Suppressor macrophage treated with lipopolysaccharide for 4 hours (primary cell): ENCODE measurements at regions not wholly inside any gene's neighbourhood (a gene's known extent, or its start where the extent isn't known, plus 50 kb on each side); places are given as distances from the start of the nearest gene placed in this dataset.
"Not testable (repeated sequence)": the region's sequence is repeated elsewhere in the genome, so short reads cannot be mapped to it uniquely, and the experiment has no call there.

Experiments
- DNase-seq: peaks from one replicate; pipeline ENCODE4 v3.0.0-alpha.2; 2020

DNA sequence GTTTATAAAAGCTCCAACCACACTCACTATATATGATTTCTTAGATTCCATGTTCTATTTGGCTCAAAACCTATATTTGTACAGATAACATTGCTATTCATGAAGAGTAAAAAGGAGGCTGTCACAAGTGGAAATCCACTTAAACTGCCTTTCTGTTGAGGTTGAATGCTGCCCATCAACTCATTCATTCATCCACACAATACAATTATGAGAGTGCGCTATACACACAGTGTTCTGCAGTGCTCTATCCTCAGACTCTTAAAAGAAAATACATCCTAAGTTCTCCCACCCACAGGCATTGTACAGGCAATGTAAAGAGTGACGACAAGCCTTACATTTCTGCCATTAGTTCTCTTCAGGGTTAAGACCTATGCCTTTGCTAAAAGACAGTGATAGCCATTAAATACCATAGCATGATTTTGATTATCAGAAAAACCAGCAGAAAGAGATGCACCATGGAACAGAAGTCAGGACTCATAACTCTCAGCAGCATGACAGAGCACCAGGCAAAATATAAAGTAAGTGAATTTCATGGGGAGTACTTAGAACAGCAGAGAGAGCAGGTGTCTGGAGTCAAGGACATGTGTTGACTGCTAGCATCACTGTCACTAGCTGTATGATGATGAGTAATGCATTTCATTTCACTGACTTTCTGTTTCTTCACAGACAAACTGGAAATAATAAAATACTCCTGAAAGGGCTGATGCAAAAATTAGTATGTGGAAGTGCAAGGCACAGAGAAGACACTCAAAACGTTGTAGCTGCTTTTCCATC, 218.0 kb downstream of the RBM26 start:
- DNase-seq, result peak; percentile 10

- DNase-seq, result no peak
Observed at GRCh38 chr13:79185580-79185979, 220.5 kb downstream of the RBM26 start.

DNA sequence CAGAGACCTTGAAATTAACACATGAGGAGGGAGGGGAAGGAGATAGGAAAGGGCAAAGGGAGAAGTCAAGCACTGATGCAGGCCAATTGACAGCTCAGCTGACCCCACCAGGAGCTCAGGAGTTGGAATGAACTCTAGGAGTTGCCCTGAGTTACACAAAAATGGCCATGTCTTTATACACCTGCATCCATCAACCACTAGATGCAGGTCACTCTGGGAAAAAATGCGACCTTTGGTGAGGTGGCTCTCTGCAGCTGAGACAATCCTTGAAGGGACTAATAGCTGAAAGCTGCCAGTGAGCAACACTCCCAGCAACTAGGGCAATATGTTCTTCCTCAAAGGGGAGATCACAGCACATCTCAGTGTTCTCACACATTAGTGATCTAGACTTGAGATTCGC, 222.8 kb downstream of the RBM26 start:
- DNase-seq, result no peak

GRCh38 chr13:79173691-79174090, 232.4 kb downstream of the RBM26 start:
- not testable (repeated sequence) for DNase-seq

- DNase-seq, result not testable (repeated sequence)
Observed at GRCh38 chr13:79172924-79173323, 233.1 kb downstream of the RBM26 start.

DNA sequence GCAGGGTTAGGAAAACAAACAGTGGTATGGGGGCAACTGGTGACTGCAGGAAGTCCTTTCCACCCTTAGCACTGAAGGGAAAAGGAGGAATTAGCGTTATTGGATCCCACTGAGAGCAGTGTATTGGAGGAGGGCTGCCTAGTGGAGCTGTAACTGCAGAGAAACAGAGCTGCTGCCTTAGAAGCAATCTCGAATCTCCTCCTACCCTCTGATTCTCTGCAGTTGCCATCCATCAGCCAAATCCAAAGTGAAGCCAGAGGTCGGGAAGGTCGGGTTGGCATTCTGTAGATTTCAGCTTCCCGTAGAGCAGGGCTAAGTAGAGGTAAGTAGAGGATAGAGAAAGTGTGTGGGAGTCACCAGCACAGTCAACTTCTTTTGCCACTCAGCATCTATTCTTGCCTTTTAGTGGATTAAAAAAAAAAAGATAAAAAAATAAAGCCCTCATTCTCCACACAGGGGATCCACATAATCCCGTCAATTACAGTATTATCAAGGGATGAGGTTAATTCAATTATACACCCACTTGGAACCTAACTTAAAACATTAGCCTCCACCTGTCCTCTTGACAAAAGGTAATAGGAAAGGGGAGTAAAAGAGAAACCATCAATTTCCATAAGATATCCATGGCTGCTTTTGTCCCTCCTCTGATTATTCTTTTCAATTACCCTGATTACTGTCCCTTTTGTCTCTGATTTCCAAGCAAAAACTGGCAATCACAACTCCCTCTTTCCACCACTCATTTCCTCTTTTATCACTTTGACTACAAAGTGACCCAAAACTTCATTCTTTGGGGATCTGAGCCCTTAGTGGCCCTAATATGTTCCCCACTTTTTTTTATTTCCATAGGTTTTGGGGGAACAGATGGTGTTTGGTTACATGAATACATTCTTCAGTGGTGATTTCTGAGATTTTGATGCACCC, 234.7 kb downstream of the RBM26 start:
- DNase-seq, result peak; percentile 5

GRCh38 chr13:79160818-79161217, 245.2 kb downstream of the RBM26 start:
- no peak for DNase-seq

GRCh38 chr13:79155883-79156282, 250.2 kb downstream of the RBM26 start:
- DNase-seq, result no peak

GRCh38 chr13:79149210-79149609, 256.8 kb downstream of the RBM26 start:
- DNase-seq, result no peak

- no peak for DNase-seq
Observed at GRCh38 chr13:79141082-79141481, 265.0 kb downstream of the RBM26 start.

- no peak for DNase-seq
Observed at GRCh38 chr13:79128158-79128557, 277.9 kb downstream of the RBM26 start.

- DNase-seq, result no peak
Observed at GRCh38 chr13:79126706-79127105, 279.3 kb downstream of the RBM26 start.

DNA sequence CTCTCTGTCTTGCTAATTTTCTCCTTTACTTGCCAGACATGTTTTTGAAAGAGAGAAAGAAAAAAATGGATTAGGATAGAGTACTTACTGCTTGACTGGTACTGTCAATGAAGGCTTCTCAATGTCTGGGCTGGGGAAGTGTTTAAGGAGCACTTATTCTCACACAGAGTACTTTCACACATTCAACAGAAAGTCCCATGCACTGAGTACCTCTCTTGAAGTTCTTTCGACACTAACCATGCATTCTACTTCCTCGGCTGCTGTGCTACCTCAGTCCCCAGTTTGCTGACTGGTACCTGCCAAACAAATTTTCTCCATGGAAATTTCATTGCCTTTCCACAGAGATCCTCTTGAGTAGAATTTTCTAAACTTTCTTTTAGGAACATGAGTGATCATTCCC, 281.9 kb downstream of the RBM26 start:
- no peak for DNase-seq

DNA sequence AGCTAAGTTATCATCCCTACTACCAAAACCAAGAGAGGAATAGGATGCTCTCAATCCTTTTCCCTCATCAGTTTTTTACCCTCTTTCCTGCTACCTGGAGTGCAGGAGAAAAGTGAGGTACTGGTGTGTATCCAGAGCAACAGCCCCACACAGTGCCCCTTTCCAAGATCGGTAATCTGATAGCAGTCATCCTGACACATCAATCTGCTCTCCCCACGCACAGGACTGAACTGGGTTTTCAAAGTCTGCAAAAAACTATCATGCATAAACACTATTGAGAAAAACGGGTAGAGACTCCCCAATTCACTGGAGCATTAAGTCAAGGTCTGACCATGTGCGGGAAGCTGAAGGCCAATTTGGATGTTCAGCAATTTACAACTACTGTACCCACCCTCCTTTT, 284.8 kb downstream of the RBM26 start:
- no peak for DNase-seq

DNA sequence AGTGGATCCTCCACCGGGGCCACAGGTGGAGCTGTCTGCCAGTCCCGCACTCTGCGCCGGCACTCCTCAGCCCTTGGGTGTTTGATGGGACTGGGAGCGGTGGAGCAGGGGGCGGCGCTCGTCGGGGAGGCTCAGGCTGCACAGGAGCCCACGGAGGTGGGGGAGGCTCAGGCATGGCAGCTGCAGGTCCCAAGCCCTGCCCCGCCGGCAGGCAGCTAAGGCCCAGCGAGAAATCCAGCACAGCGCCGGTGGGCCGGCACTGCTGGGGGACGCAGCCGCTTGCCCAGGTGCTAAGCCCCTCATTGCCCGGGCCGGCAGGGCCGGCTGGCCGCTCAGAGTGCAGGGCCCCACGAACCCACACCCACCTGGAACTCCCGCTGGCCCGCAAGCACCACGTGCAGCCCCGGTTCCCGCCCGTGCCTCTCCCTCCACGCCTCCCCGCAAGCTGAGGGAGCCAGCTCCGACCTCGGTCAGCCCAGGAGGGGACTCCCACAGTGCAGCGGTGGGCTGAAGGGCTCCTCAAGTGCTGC, 286.4 kb downstream of the RBM26 start:
- no peak for DNase-seq

DNA sequence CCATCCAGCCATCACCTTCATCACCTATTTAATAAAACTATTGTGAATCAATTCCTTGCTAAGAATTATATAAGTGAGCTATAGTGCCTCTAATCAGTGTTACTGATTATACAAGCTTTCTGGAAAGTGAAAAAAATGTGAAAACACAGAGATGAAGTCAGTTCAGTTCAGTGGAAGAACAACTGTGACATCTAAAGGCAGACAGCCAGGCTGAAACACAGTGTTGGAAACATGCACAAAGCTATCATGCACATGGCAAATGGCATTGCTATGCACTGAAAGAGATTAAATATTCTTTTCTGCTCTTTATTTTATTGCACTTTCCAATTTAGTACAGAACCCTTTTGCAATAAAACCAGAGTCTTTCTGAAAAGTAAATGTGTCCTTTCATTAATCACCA, 294.0 kb downstream of the RBM26 start:
- no peak for DNase-seq

DNA sequence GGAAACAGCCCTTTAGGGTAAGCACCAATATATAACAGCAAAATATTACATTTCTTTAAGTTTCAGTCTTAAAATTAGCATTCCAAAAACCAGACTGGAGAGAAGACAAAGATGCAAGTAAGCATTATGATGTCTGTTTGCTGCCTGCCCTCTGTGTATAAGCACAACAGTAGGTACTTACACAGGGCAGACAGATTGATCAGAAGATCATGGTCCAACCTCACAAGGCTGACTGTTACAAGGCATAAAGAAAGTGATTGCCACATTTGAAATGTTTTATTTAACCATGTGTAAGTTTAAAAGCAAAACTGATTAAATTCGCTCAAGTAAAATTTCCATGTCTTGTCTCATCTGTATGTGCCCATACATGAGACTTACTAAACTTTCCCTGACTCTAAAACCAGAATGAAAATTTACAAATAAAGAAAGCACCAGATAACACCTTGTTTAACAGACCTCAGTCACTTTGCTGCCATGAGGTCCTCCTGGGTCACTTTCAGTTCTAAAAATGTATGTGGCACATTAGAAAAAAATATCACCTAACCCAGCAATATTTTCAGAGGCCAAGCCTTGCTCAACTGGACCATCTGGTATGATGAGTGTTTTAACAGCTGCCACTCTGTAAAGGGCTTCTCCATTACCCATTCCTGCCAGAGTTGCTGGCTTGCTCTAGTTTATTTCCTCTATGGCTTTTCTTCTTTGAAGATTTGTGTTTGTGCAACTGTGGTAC, 297.0 kb downstream of the RBM26 start:
- no peak for DNase-seq

DNA sequence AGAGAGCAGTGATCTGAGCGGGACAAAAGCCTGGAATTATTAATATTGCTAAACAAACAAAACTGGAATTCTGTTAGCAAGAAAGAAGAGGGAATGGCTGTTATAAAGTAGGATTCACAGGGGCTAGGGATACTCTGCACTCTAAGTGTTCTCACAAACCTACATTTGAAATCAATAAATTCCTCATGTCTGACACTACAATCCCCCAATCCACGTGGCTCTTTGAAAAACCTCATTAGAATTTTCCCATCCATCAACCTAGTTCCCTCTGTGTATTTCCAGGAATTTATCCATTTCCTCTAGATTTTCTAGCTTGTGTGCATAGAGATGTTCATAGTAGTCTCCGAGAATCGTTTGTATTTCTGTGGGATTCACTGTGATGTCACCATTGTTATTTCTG, 307.5 kb downstream of the RBM26 start:
- DNase-seq, result no peak

DNA sequence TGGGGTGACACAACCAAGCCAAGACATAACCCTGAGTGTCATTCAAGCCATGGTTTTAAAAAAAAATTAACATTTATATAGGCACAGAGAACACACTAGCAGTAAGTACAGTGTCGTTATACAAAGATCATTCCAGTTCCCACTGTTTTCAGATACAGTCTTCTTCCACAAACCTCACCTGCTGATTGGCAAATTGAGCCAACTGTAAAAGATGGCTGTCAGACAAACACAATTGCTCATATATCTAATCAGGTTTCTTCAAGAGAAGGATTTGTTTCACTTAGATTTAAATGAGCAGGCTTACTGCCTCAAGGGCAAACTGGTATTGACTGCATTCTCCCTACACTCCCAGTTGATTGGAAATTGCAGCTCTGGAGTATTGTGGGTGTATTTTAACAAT, 308.9 kb downstream of the RBM26 start:
- no peak for DNase-seq

GRCh38 chr13:79096099-79096498, 310.0 kb downstream of the RBM26 start:
- DNase-seq, result no peak

DNA sequence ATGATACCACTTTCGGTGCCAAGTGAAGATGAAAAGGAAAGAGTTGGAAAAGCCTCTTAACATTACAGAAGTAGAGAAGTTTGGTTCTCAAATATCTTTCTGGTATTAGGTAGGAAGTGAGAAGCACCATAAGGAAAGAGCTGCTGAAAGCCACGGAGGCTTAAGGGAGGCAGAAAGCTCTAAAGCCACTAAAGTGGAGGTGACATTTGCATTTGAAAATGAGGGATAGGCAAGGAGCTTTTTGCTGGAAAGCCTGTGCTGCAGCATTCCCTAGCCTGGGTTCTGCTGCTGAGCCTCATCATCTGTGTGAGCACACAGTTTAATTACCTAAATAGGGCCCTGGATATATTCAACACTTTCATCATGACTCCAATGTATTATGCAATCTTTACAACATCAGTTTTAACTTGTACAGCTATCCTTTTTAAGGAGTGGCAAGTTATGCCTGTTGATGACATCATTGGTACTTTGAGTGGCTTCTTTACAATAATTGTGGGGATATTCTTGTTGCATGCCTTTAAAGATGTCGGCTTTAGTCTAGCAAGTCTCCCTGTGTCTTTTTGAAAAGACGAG, 315.4 kb downstream of the RBM26 start:
- DNase-seq, result no peak

- no peak for DNase-seq
Observed at GRCh38 chr13:79084802-79085424, 321.1 kb downstream of the RBM26 start.
